Naive thymus-derived CD4-positive, alpha-beta T cell (primary cell): ENCODE measurements at regions not wholly inside any gene's neighbourhood (a gene's known extent, or its start where the extent isn't known, plus 50 kb on each side); places are given as distances from the start of the nearest gene placed in this dataset.

Experiments
- ATAC-seq: fragments of 150-1000 bp; cut with Tn5 transposase; 2 replicates; pipeline ENCODE4 v1.10.0; 2021; ENCODE audit warnings: mild to moderate bottlenecking, moderate library complexity
- CTCF ChIA-PET: fragments of 350-600 bp; sonication (Branson Sonifier 250); formaldehyde crosslinking; loops from one replicate; lab custom pipeline; 2021; ENCODE audit warnings: antibody characterized with exemption; lab: Charles Lee
- POLR2A ChIA-PET: fragments of 350-600 bp; sonication (Branson Sonifier 250); formaldehyde crosslinking; loops from one replicate; lab custom pipeline; 2021; ENCODE audit warnings: antibody characterized with exemption, inconsistent platforms; lab: Charles Lee
- DNase-seq, 9 donors: peaks; one replicate each; pipeline versions ENCODE4 v3.0.0 to v3.0.0-alpha.2; 2020 to 2022; ENCODE audit warnings: mixed read lengths in 1 of 9
- H3K27ac ChIP-seq: one replicate; pipeline ENCODE4 v1.7.0; 2013; ENCODE audit warnings: mild to moderate bottlenecking, low read depth, low read length, moderate library complexity
- H3K27me3 ChIP-seq, 2 donors: one replicate each; pipeline ENCODE4 v1.7.0; 2013; ENCODE audit warnings: low read length in 2 of 2, mild to moderate bottlenecking in 2 of 2, moderate library complexity in 2 of 2; ENCODE audit not compliant: control insufficient read depth in 2 of 2, insufficient read depth in 2 of 2
- H3K36me3 ChIP-seq, 3 experiments: 1 replicate in 2 of 3; 2 replicates in 1 of 3; pipeline ENCODE4 v1.7.0; 2013; ENCODE audit warnings: low read length in 3 of 3, mild to moderate bottlenecking in 3 of 3, moderate library complexity in 1 of 3; ENCODE audit not compliant: insufficient read depth in 3 of 3, control insufficient read depth in 2 of 3
- H3K4me1 ChIP-seq, 2 donors: one replicate each; pipeline ENCODE4 v1.7.0; 2013; ENCODE audit warnings: low read length in 2 of 2, mild to moderate bottlenecking in 2 of 2, moderate library complexity in 1 of 2; ENCODE audit not compliant: control insufficient read depth in 2 of 2, insufficient read depth in 2 of 2
- H3K4me3 ChIP-seq: 2 replicates; pipeline ENCODE4 v1.7.0; 2013; ENCODE audit warnings: mild to moderate bottlenecking, low read length
- H3K9me3 ChIP-seq, 3 experiments: 1 replicate in 2 of 3; 2 replicates in 1 of 3; pipeline ENCODE4 v1.7.0; 2013; ENCODE audit warnings: low read length in 3 of 3; ENCODE audit not compliant: control insufficient read depth in 2 of 3
- H3K27ac Mint-ChIP-seq, 9 donors: one replicate each; pipeline ENCODE4 v1.8.0; 2020 to 2022; ENCODE audit warnings: mixed read lengths in 9 of 9, mild to moderate bottlenecking in 8 of 9, moderate library complexity in 5 of 9, inconsistent platforms in 2 of 9
- H3K27me3 Mint-ChIP-seq, 5 donors: one replicate each; pipeline ENCODE4 v1.8.0; 2021 to 2022; ENCODE audit warnings: mixed read lengths in 5 of 5, mild to moderate bottlenecking in 1 of 5
- H3K36me3 Mint-ChIP-seq, 5 donors: one replicate each; pipeline ENCODE4 v1.8.0; 2020 to 2022; ENCODE audit warnings: mixed read lengths in 5 of 5, mild to moderate bottlenecking in 3 of 5, inconsistent platforms in 1 of 5
- H3K4me1 Mint-ChIP-seq, 7 donors: one replicate each; pipeline ENCODE4 v1.8.0; 2020 to 2022; ENCODE audit warnings: mixed read lengths in 7 of 7, mild to moderate bottlenecking in 3 of 7, inconsistent platforms in 1 of 7
- H3K4me3 Mint-ChIP-seq, 10 donors: one replicate each; pipeline ENCODE4 v1.8.0; 2020 to 2022; ENCODE audit warnings: mild to moderate bottlenecking in 10 of 10, mixed read lengths in 10 of 10, moderate library complexity in 6 of 10, inconsistent platforms in 2 of 10
- H3K9me3 Mint-ChIP-seq, 11 donors: one replicate each; pipeline ENCODE4 v1.8.0; 2020 to 2022; ENCODE audit warnings: mixed read lengths in 11 of 11, mild to moderate bottlenecking in 4 of 11, inconsistent platforms in 1 of 11, moderate library complexity in 1 of 11
- intact Hi-C, 2 donors: fragments of 100-400 bp; cut with micrococcal nuclease; formaldehyde crosslinking; loops; one replicate each; pipeline ENCODE4 v1.15.1; 2023

GRCh38 chr6:119800526-119800925, 451.0 kb upstream of the MAN1A1 start:
- intact Hi-C loops = no loop called here
- DNase-seq (no peak), ATAC-seq (peak; percentile 37)
- Mint-ChIP-seq H3K4me1 (no peaks in the 10 kb centered on the region), H3K9me3 (no peaks in the 10 kb centered on the region), H3K4me3 (no peak overlapping the region), H3K27me3 (peaks cover 0 to 9% (median 4%) of the 10 kb centered on the region in 5 donors), H3K27ac (no peak overlapping the region), H3K36me3 (no peaks in the 10 kb centered on the region)
- Histone ChIP-seq H3K4me1 (no peaks in the 10 kb centered on the region), H3K27me3 (no peaks in the 10 kb centered on the region), H3K4me3 (no peak overlapping the region), H3K9me3 (no peaks in the 10 kb centered on the region), H3K27ac (no peak overlapping the region), H3K36me3 (no peaks in the 10 kb centered on the region)
- ChIA-PET CTCF (no interaction called here), POLR2A (no interaction called here)

- intact Hi-C loops = no loop called here
- Mint-ChIP-seq H3K27me3 (peaks cover 0 to 8% (median 0%) of the 10 kb centered on the region in 5 donors), H3K36me3 (no peaks in the 10 kb centered on the region), H3K4me1 (no peaks in the 10 kb centered on the region), H3K4me3 (no peak overlapping the region), H3K27ac (no peak overlapping the region), H3K9me3 (no peaks in the 10 kb centered on the region)
- Histone ChIP-seq H3K36me3 (no peaks in the 10 kb centered on the region), H3K9me3 (no peaks in the 10 kb centered on the region), H3K4me3 (no peak overlapping the region), H3K27ac (no peak overlapping the region), H3K4me1 (no peaks in the 10 kb centered on the region), H3K27me3 (no peaks in the 10 kb centered on the region)
- CTCF ChIA-PET = no interaction called here
- ATAC-seq (no peak), DNase-seq (no peak)
- POLR2A ChIA-PET = no interaction called here
These were observed 450.3 kb upstream of the MAN1A1 start for GRCh38 chr6:119799596-119800509.

- intact Hi-C loops = no loop called here
- ChIA-PET CTCF (no interaction called here), POLR2A (no interaction called here)
- H3K27me3 ChIP-seq = no peaks in the 10 kb centered on the region
- no peak overlapping the region for H3K27ac ChIP-seq
- H3K4me3 ChIP-seq = no peak overlapping the region
- no peaks in the 10 kb centered on the region for H3K4me1 Mint-ChIP-seq
- H3K9me3 Mint-ChIP-seq = no peaks in the 10 kb centered on the region
- H3K9me3 ChIP-seq = no peaks in the 10 kb centered on the region
- no peak for ATAC-seq
- H3K36me3 Mint-ChIP-seq = no peaks in the 10 kb centered on the region
- no peaks in the 10 kb centered on the region for H3K36me3 ChIP-seq
- no peaks in the 10 kb centered on the region for H3K4me1 ChIP-seq
- H3K4me3 Mint-ChIP-seq = no peak overlapping the region
- no peak for DNase-seq
- no peak overlapping the region for H3K27ac Mint-ChIP-seq
- no peaks in the 10 kb centered on the region for H3K27me3 Mint-ChIP-seq
These were observed 442.2 kb upstream of the MAN1A1 start for GRCh38 chr6:119791736-119792135.

GRCh38 chr6:119781365-119781764, 431.8 kb upstream of the MAN1A1 start:
- Mint-ChIP-seq H3K9me3 (peaks cover 0 to 5% (median 0%) of the 10 kb centered on the region in 11 donors), H3K4me1 (no peaks in the 10 kb centered on the region), H3K4me3 (no peak overlapping the region), H3K36me3 (no peaks in the 10 kb centered on the region), H3K27ac (no peak overlapping the region), H3K27me3 (peaks cover 0 to 16% (median 6%) of the 10 kb centered on the region in 5 donors)
- Histone ChIP-seq H3K9me3 (no peaks in the 10 kb centered on the region), H3K4me3 (no peak overlapping the region), H3K4me1 (no peaks in the 10 kb centered on the region), H3K27ac (no peak overlapping the region), H3K36me3 (no peaks in the 10 kb centered on the region), H3K27me3 (no peaks in the 10 kb centered on the region)
- CTCF ChIA-PET = no interaction called here
- no peak for DNase-seq
- POLR2A ChIA-PET = no interaction called here
- intact Hi-C loops = no loop called here
- ATAC-seq = no peak

GRCh38 chr6:119768201-119768600, 418.6 kb upstream of the MAN1A1 start:
- H3K4me1 ChIP-seq = no peaks in the 10 kb centered on the region
- Mint-ChIP-seq H3K36me3 (no peaks in the 10 kb centered on the region), H3K4me3 (no peak overlapping the region), H3K27me3 (peaks cover 2 to 35% (median 17%) of the 10 kb centered on the region in 5 donors), H3K27ac (no peak overlapping the region), H3K9me3 (peaks cover 0 to 12% (median 6%) of the 10 kb centered on the region in 11 donors), H3K4me1 (no peaks in the 10 kb centered on the region)
- no peaks in the 10 kb centered on the region for H3K9me3 ChIP-seq
- POLR2A ChIA-PET = no interaction called here
- no peaks in the 10 kb centered on the region for H3K27me3 ChIP-seq
- CTCF ChIA-PET = no interaction called here
- no peak overlapping the region for H3K4me3 ChIP-seq
- no peak for DNase-seq
- no peak overlapping the region for H3K27ac ChIP-seq
- ATAC-seq = no peak
- no peaks in the 10 kb centered on the region for H3K36me3 ChIP-seq
- intact Hi-C loops = no loop called here

- H3K27ac ChIP-seq = no peak overlapping the region
- ATAC-seq (no peak), DNase-seq (no peak)
- POLR2A ChIA-PET = no interaction called here
- no peaks in the 10 kb centered on the region for H3K4me1 ChIP-seq
- H3K36me3 ChIP-seq = no peaks in the 10 kb centered on the region
- peaks cover 0 to 9% (median 0%) of the 10 kb centered on the region in 11 donors for H3K9me3 Mint-ChIP-seq
- no peaks in the 10 kb centered on the region for H3K27me3 ChIP-seq
- H3K27ac Mint-ChIP-seq = no peak overlapping the region
- H3K9me3 ChIP-seq = no peaks in the 10 kb centered on the region
- CTCF ChIA-PET = no interaction called here
- no peaks in the 10 kb centered on the region for H3K4me1 Mint-ChIP-seq
- no peak overlapping the region for H3K4me3 ChIP-seq
- no peaks in the 10 kb centered on the region for H3K36me3 Mint-ChIP-seq
- H3K27me3 Mint-ChIP-seq = peaks cover 2 to 23% (median 13%) of the 10 kb centered on the region in 5 donors
- no peak overlapping the region for H3K4me3 Mint-ChIP-seq
- intact Hi-C loops = no loop called here
These were observed 415.5 kb upstream of the MAN1A1 start for GRCh38 chr6:119764927-119765681.
